ENCODE measurements at regions not wholly inside any gene's neighbourhood (a gene's known extent, or its start where the extent isn't known, plus 50 kb on each side); places are given as distances from the start of the nearest gene placed in this dataset.
"Not testable (repeated sequence)": the region's sequence is repeated elsewhere in the genome, so short reads cannot be mapped to it uniquely, and the experiment has no call there.

GRCh38 chr4:54568184-54568583, 89.6 kb upstream of the KIT start:
- no peak for DNase-seq (ENCODE audit: low read depth in 4 of 4, low spot score in 3 of 4)

- no peak for DNase-seq (ENCODE audit: low read depth in 4 of 4, low spot score in 3 of 4)
Measured at GRCh38 chr4:54570822-54571221, 86.9 kb upstream of the KIT start.

GRCh38 chr4:54571293-54572151, 86.2 kb upstream of the KIT start:
- DNase-seq (ENCODE audit: low read depth in 4 of 4, low spot score in 3 of 4): no peak

- no peak for DNase-seq (ENCODE audit: low read depth in 4 of 4, low spot score in 3 of 4)
Measured at GRCh38 chr4:54572152-54572542, 85.6 kb upstream of the KIT start.

- DNase-seq (ENCODE audit: low read depth in 4 of 4, low spot score in 3 of 4): no peak
Measured at GRCh38 chr4:54574500-54574899, 83.3 kb upstream of the KIT start.

GRCh38 chr4:54575919-54576318, 81.8 kb upstream of the KIT start:
- DNase-seq (ENCODE audit: low read depth in 4 of 4, low spot score in 3 of 4): no peak

- no peak for DNase-seq (ENCODE audit: low read depth in 4 of 4, low spot score in 3 of 4)
Measured at GRCh38 chr4:54581807-54582206, 76.0 kb upstream of the KIT start.

- DNase-seq (ENCODE audit: low read depth in 4 of 4, low spot score in 3 of 4): no peak
Measured at GRCh38 chr4:54585321-54586000, 72.3 kb upstream of the KIT start.

- DNase-seq (ENCODE audit: low read depth in 4 of 4, low spot score in 3 of 4): peak in 1 of 4 donors; percentile 4
Measured at GRCh38 chr4:54586320-54586955, 71.3 kb upstream of the KIT start.

- DNase-seq (ENCODE audit: low read depth in 4 of 4, low spot score in 3 of 4): no peak
Measured at GRCh38 chr4:54587107-54587891, 70.5 kb upstream of the KIT start.

- DNase-seq (ENCODE audit: low read depth in 4 of 4, low spot score in 3 of 4): no peak
Measured at GRCh38 chr4:54588404-54588803, 69.4 kb upstream of the KIT start.

- no peak for DNase-seq (ENCODE audit: low read depth in 4 of 4, low spot score in 3 of 4)
Measured at GRCh38 chr4:54589586-54589985, 68.2 kb upstream of the KIT start.

GRCh38 chr4:54593795-54594322, 63.9 kb upstream of the KIT start:
- no peak for DNase-seq (ENCODE audit: low read depth in 4 of 4, low spot score in 3 of 4)

GRCh38 chr4:54596201-54596600, 61.6 kb upstream of the KIT start:
- DNase-seq (ENCODE audit: low read depth in 4 of 4, low spot score in 3 of 4): no peak

- DNase-seq (ENCODE audit: low read depth in 4 of 4, low spot score in 3 of 4): not testable (repeated sequence)
Measured at GRCh38 chr4:54597678-54598077, 60.1 kb upstream of the KIT start.

- DNase-seq (ENCODE audit: low read depth in 4 of 4, low spot score in 3 of 4): not testable (repeated sequence)
Measured at GRCh38 chr4:54602175-54602574, 55.6 kb upstream of the KIT start.

GRCh38 chr4:54607067-54607466, 50.7 kb upstream of the KIT start:
- no peak for DNase-seq (ENCODE audit: low read depth in 4 of 4, low spot score in 3 of 4)

GRCh38 chr4:54607521-54607920, 50.2 kb upstream of the KIT start:
- DNase-seq (ENCODE audit: low read depth in 4 of 4, low spot score in 3 of 4): no peak
